Right lobe of liver (tissue), 6 donors: ENCODE measurements at regions not wholly inside any gene's neighbourhood (a gene's known extent, or its start where the extent isn't known, plus 50 kb on each side); places are given as distances from the start of the nearest gene placed in this dataset.

ENCODE experiments used
- ATAC-seq, 4 donors: fragments of 200-7000 bp; cut with Tn5 transposase; one replicate each; pipeline ENCODE4 v1.9.1; 2020; ENCODE audit warnings: mild to moderate bottlenecking in 4 of 4, moderate library complexity in 4 of 4
- DNase-seq, 3 donors: peaks; one replicate each; pipeline ENCODE4 v3.0.0-alpha.2; 2020
- H3K27ac ChIP-seq, 3 donors: fragments of 200-600 bp; one replicate each; pipeline ENCODE4 v1.8.0; 2022
- H3K27me3 ChIP-seq, 2 donors: fragments of 200-600 bp; one replicate each; pipeline ENCODE4 v1.8.0; 2022
- H3K36me3 ChIP-seq, 4 donors: fragments of 200-600 bp; sonication (generic) in 1 of 4; one replicate each; pipeline versions ENCODE4 v1.5.1 to v1.8.0; 2017 to 2022; ENCODE audit warnings: control low read depth in 1 of 4
- H3K4me1 ChIP-seq, 4 donors: fragments of 200-600 bp; sonication (generic) in 1 of 4; one replicate each; pipeline versions ENCODE4 v1.5.1 to v1.8.0; 2017 to 2022; ENCODE audit warnings: control low read depth in 1 of 4
- H3K4me3 ChIP-seq, 3 donors: fragments of 200-600 bp; one replicate each; pipeline ENCODE4 v1.8.0; 2022
- H3K9me3 ChIP-seq, 4 donors: fragments of 200-600 bp; sonication (generic) in 1 of 4; one replicate each; pipeline versions ENCODE4 v1.5.1 to v1.8.0; 2017 to 2022; ENCODE audit warnings: control low read depth in 1 of 4
- CTCF ChIP-seq, 4 donors: fragments of 200-600 bp in 3 of 4; fragments of 450-650 bp in 1 of 4; IDR thresholded peaks; one replicate each; pipeline versions ENCODE4 v1.5.1 to v1.8.0; 2016 to 2022; ENCODE audit warnings: antibody characterized with exemption in 4 of 4, mild to moderate bottlenecking in 2 of 4
- POLR2A ChIP-seq: fragments of 450-650 bp; IDR thresholded peaks from one replicate; pipeline ENCODE4 v1.6.1; 2017; ENCODE audit warnings: antibody characterized with exemption, mild to moderate bottlenecking
- WGBS: methylation state at CpG from one replicate; pipeline ENCODE4 v1.1.6; 2018; ENCODE audit warnings: low coverage, low lambda C conversion rate; ENCODE audit not compliant: insufficient coverage; ENCODE audit errors: missing lambda C conversion rate; 5-methylcytosine and 5-hydroxymethylcytosine counted together
- intact Hi-C, 2 donors: fragments of 100-400 bp; cut with DNase I; formaldehyde crosslinking; loops; one replicate each; pipeline versions ENCODE4 v1.11.2 to v1.14.1; 2022
- donor health status: DM: no; HTN: yes; CAD: no.
- donor health status: DM: no; HTN: no; CAD: no.
- donor health status: DM: no; HTN: no; CAD: no.
- donor health status: DM: no; HTN: yes; CAD: no.
- donor health status: DM: no; HTN: yes; CAD: no.

DNA sequence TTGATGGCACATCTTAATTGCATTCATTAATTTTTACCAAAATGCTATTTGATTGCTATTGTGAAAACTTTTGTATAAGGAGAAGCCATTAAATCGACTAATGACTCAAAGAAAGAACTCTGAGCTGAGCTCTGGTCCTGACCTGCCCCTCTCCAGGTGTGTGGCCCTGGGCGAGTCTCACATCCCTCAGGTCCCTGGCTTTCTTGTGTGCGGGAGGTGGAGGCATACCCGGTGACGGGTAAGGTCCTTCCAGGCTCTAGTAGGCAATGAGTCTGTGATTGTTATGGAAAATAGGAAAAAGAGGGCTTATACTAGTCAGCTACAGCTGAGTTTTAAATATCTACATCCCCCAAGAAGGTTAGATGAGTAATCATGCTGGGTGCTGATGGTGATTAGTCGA, 248.1 kb downstream of the GATA3 start:
- no peak for DNase-seq
- intact Hi-C loops: no loop called here
- Histone ChIP-seq H3K4me3 (no peak overlapping the region), H3K36me3 (no peaks in the 10 kb centered on the region), H3K27me3 (peaks cover 0 to 5% of the 10 kb centered on the region in 2 donors), H3K9me3 (no peaks in the 10 kb centered on the region), H3K4me1 (no peaks in the 10 kb centered on the region), H3K27ac (no peak overlapping the region)
- 57% methylated on average over 6 of the region's 6 CpGs for WGBS
- ATAC-seq: no peak
- TF ChIP-seq POLR2A: no peak
- TF ChIP-seq CTCF (IDR thresholded peaks at IDR 0.05): no peak

GRCh38 chr10:8304861-8305260, 250.4 kb downstream of the GATA3 start:
- H3K27me3 ChIP-seq: peaks cover 0 to 4% of the 10 kb centered on the region in 2 donors
- intact Hi-C loops: no loop called here
- TF ChIP-seq CTCF (IDR thresholded peaks at IDR 0.05) (no peak), POLR2A (no peak)
- ATAC-seq: no peak
- WGBS: 83% methylated on average over 10 of the region's 10 CpGs
- H3K4me3 ChIP-seq: no peak overlapping the region
- H3K27ac ChIP-seq: no peak overlapping the region
- H3K9me3 ChIP-seq: no peaks in the 10 kb centered on the region
- H3K4me1 ChIP-seq: no peaks in the 10 kb centered on the region
- no peaks in the 10 kb centered on the region for H3K36me3 ChIP-seq
- no peak for DNase-seq

GRCh38 chr10:8305876-8306652, 251.6 kb downstream of the GATA3 start:
- no peaks in the 10 kb centered on the region for H3K9me3 ChIP-seq
- H3K36me3 ChIP-seq: no peaks in the 10 kb centered on the region
- no peak for ATAC-seq
- no peaks in the 10 kb centered on the region for H3K27me3 ChIP-seq
- intact Hi-C loops: no loop called here
- H3K4me1 ChIP-seq: no peaks in the 10 kb centered on the region
- no peak for DNase-seq
- H3K4me3 ChIP-seq: no peak overlapping the region
- 67% methylated on average over 9 of the region's 9 CpGs for WGBS
- no peak overlapping the region for H3K27ac ChIP-seq
- TF ChIP-seq POLR2A (no peak), CTCF (IDR thresholded peaks at IDR 0.05) (no peak)

DNA sequence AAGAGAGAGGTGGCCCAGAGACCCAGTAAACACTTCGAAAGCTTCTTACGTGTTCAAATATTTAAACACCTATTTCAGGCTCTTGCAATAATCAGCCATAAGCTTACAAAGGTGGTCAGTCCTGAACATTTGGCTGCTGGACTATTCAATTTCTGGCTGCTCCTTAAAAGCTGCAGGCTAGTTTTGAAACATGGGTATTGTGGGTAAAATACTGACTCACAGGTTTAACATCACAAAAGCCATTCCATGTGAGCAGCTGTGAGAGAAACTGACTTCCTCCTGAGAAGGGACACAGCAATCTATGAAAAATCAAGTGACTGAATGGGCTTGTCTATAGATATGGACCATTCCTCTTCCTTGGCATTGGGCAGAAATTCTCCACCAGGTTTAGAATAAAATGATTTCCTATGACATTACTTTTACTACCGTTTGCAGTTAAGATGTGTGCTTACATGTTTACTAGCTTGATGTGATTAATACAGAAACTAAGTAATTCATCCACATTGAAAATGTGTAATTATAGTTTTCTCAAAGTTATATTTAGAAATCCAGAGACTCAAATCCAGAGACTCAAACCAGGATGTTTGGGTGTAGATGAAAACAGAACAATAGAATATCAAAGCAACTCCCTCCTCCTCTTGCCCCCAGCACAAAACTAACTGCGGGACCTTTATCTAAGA, 252.3 kb downstream of the GATA3 start:
- 45% methylated on average over 4 of the region's 4 CpGs for WGBS

More for the DNA sequence above, 252.3 kb downstream of the GATA3 start:
- H3K27ac ChIP-seq: no peak overlapping the region
- no peak for ATAC-seq
- no peaks in the 10 kb centered on the region for H3K36me3 ChIP-seq
- no peaks in the 10 kb centered on the region for H3K4me1 ChIP-seq
- TF ChIP-seq CTCF (IDR thresholded peaks at IDR 0.05): no peak
- TF ChIP-seq POLR2A: no peak
- no peak for DNase-seq
- no peak overlapping the region for H3K4me3 ChIP-seq
- H3K9me3 ChIP-seq: no peaks in the 10 kb centered on the region
- intact Hi-C loops: no loop called here
- no peaks in the 10 kb centered on the region for H3K27me3 ChIP-seq
